HG03108 (cell line): ENCODE measurements at regions not wholly inside any gene's neighbourhood (a gene's known extent, or its start where the extent isn't known, plus 50 kb on each side); places are given as distances from the start of the nearest gene placed in this dataset.
"Not testable (repeated sequence)": the region's sequence is repeated elsewhere in the genome, so short reads cannot be mapped to it uniquely, and the experiment has no call there.

ENCODE experiments used
- ATAC-seq: cut with Tn5 transposase; IDR thresholded peaks from one replicate; pipeline ENCODE4 v1.9.1; 2021; ENCODE audit warnings: moderate library complexity; ENCODE audit not compliant: unreplicated experiment

DNA sequence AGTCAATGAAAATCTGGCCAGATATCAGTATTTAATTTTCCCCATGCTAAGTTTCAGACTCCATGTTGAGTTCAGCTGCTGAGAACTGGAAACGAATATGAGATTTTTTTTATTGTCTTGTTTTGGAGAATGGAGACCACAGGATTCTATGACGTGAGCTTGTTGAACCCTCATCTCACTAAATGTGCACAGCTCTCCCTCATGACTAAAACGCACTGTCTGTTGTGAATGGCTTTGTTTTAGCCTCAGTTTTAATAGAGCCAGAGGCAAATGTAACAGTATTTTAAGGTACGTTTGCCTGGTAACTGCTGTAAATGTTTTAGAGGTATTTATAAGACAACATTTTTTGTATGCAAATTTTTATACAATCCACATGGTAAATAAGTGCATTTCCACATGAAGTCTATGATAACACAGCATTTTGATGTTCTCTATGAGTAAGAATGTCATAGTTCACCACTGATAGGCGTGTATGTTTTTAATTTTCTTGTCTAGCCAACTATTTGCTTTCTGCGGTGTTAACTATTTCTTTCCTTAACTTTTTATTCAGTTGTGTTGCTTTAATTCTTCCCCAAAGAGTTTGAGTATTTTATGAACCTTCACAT lies 1159.3 kb upstream of the TENM3 start:
- no peak for ATAC-seq

- no peak for ATAC-seq
These were observed 1157.6 kb upstream of the TENM3 start for GRCh38 chr4:181085557-181085956.

DNA sequence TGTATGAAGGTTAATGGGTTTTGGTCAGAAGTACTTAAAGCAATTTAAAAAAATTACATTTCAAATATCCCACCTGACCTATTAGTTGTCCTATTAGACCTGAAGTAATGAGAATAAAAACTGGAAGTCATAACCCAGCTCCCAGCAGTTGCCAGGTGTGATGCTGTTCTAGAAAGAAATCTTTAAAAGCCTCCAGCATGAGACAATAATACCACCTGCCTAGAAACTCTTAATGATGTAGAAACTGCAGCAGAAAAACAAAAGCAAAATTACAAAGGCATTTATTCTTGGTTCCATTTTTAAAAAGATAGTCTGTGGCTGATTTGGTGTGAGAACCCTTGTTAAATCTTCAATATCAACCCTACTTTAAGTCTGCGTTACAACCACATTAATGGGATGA lies 1137.7 kb upstream of the TENM3 start:
- no peak for ATAC-seq

- ATAC-seq: no peak
These were observed 1136.8 kb upstream of the TENM3 start for GRCh38 chr4:181106398-181106797.

DNA sequence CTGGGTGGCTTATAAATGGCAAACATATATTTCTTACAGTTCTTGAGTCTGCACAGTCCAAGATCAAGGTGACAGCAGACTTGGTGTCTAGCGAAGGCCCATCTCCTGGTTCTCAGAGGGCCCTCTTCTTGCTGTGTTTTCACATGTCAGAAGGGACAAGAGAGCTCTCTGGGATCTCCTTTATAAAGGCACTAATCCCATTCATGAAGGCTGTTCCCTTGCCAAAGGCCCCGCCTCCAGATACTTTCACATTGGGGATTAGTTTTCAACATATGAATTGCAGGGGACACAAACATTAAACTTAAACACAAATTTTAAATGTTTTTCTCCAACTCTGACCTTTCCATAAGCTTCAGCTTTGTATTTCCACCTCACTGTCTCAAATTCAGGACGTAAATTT lies 1135.0 kb upstream of the TENM3 start:
- no peak for ATAC-seq

- no peak for ATAC-seq
These were observed 1124.0 kb upstream of the TENM3 start for GRCh38 chr4:181119186-181119585.

GRCh38 chr4:181121733-181122132 lies 1121.5 kb upstream of the TENM3 start:
- no peak for ATAC-seq

- ATAC-seq: no peak
These were observed 1116.0 kb upstream of the TENM3 start for GRCh38 chr4:181127171-181127570.

DNA sequence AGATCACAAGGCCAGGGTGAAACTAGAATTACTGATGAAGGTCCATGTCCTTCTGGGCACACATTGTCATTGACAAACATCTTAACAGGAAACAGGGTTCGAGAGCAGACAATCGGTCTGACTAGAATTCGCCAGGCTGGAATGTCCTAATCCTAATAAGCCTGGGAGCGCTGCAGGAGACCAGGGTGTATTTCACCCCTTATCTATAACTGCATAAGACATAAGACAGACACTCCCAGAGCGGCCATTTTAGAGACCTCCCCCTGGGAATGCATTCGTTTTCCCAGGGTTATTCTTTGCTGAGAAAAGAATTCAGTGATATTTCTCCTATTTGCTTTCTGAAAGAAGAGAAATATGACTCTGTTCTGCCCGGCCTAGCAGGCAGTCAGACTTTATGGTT lies 1112.9 kb upstream of the TENM3 start:
- ATAC-seq: not testable (repeated sequence)

DNA sequence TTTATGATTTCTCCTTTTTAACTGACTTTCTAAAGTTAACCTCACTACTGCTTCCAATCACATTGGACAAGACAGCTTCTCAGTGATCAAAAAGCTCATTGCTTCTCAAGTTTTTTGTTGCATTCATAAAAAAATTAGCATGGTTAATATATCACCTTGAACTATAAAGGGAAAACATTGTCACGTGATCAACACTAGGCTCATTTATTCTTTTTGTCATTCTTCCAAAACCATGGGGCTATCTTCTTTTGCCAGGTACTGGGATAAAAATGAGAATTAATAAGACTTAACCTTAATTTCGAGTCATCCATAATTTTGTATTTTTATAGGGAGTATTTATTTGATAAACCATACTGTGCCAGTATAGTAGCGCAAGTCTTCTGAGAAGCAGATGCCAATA lies 1105.9 kb upstream of the TENM3 start:
- ATAC-seq: no peak

DNA sequence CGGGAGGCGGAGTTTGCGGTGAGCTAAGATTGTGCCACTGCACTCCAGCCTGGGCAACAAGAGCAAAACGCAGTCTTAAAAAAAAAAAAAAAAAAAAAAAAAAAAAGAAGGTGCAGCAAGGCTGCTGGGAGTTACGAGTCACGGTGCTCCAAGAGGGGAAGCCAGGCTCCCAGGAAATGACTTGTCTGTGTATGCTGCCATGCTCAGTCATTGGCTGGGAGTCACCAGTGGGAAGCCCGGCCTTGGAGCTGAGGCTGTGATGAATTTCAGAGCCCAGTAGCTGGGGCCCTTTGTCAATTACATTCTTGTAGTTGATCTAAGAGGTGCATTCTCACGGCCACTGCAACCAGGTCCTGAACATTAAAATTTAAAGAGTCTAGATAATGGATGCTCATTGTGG lies 1105.1 kb upstream of the TENM3 start:
- ATAC-seq: no peak

DNA sequence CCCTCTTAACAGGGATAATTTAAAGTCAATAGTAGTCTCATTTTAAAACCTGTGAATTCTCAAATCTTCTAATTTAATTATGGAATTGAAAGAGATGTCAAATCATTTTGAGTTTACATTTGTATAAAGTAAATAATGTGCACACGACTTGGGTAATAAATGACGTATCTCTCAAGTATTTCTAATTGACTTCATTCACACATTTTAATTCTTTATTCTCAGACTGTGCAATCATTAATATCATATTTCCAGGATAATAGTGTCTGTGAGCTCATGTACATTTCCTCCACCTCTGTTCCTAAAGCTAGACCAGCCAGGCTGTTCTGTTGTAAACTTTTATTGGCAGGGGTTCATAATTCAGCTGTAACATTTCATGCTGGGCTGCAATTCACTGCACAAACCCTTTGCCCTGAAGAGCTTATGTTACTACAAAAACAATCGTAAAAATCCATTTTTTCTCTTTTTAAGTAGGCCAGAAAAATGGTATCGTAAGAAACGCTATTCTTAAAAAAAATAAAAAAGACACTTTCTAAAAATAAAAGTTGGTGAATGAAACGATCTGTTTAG lies 1103.1 kb upstream of the TENM3 start:
- ATAC-seq: no peak

DNA sequence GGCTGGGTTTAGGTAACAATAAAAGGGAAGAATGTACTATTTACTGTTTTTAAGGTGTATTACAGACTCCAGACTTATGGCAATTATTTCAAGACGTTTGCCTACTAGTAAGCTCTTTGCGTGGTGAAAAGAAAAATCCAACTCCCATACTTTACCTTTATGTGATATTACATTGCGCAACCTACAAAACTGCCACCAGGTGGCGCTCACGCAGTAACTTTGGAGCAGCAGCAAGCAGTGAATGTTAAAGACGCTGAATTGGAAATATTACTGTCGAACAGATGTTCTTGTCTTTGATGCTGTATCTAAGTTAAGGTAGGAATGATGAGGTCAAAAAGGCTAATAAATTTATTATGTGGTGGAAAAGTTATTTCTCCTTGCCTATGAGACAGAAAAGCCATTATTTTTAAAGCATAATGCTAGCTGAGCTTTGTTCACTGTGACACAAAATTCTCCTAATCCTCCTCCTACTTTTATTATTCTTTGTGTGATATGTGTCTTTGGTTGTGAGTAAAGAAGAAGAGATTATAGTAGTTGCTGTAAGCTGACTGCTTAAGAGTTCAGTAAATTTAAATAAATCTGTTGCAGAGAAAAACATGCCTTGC lies 1099.8 kb upstream of the TENM3 start:
- ATAC-seq: peak; percentile 74

GRCh38 chr4:181146051-181146450 lies 1097.2 kb upstream of the TENM3 start:
- ATAC-seq: no peak

GRCh38 chr4:181147416-181147951 lies 1095.7 kb upstream of the TENM3 start:
- ATAC-seq: no peak

- no peak for ATAC-seq
These were observed 1094.7 kb upstream of the TENM3 start for GRCh38 chr4:181148470-181148869.

DNA sequence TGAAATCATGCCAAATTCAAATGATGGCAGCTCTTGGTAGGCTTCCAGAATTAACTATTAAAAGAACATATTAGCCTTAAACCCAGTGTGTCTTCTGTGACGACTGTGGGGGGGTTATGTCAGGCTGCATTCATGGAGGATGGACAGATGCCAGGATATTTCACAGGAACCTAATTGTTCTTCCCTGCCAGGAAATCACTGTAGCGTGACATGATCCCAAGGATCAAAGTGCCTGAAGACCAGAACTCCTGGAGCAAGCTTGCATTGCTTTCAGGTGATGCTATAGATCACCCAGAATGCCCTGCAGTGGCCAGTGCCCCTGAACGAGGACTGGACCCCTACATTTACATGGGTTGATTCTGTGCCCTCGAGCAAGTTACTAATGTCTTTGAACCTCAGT lies 1093.0 kb upstream of the TENM3 start:
- no peak for ATAC-seq

GRCh38 chr4:181151856-181152255 lies 1091.3 kb upstream of the TENM3 start:
- ATAC-seq: no peak

DNA sequence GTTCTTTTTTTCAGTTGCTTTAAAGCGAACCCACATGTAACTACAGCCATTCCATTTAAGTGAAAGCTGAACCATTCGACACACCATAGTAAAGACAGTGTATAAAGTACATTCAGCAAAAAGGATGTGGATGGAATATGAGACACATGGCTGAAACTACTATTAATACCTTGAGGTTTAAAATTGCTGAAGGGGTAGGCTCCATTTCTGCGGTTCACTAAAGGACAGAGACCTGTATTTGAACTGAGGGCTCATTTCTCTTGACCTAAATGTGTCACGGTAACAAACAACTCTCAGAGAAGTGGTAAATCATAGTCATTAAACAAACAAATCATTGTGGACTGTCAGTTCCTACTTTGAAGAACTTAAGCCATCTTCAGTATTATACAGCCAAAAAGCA lies 1085.6 kb upstream of the TENM3 start:
- no peak for ATAC-seq

DNA sequence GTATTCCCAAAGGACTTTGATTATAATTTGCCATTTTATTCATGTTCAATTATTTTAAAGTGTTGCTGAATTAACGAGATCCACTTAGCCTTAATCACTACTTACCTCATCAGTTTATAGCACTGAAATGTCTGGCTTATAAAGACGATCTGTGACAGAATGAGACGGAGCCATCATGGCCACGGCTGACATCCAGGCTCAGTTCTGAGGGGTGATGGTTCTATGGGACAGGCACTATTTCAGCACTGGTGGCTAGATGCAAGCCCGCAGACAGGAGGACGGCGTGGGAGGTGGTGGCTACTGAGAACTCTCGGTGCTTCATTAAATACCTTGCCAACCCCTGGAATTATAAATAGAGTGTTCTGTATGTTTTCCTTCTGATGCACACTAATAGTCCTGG lies 1084.2 kb upstream of the TENM3 start:
- no peak for ATAC-seq

DNA sequence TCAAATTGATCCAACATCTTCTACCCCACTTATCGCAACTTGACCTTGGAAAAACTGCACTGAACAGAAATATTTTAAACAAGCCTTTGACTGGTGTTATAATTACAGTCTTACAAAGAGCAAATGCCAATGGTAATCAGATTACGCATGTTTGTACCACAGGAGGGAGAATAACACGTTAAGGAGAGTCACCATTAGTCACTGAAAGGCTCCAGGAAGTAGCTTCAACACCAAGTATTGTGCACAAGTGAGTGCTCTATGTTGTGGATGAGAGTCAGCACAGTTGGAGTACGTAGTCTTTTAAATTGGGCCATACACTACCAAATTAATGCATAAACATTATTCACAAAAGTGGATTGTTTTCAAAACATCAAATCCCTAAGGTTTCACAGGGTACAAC lies 1081.5 kb upstream of the TENM3 start:
- no peak for ATAC-seq

- ATAC-seq: no peak
These were observed 1080.9 kb upstream of the TENM3 start for GRCh38 chr4:181162266-181162665.

DNA sequence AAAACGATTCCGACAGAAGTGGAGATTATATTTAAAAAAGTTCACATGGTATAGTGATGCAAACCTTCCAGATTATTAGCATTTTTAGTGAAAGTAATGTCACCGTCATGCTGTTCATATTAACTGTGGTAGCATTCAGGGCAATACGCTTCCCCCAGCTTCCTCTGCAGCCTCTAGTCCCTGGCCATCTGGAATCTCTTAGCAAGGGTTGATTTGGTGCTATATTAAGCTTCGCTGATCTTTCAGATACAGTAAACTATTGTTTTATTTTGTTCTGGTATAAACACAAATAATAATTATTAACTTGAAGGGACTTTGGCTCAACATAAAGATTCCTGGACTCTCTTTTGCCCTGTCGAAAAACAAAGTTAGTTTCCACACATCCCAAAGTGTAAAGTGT lies 1080.5 kb upstream of the TENM3 start:
- ATAC-seq: no peak
